Body of pancreas (tissue), 4 donors: ENCODE measurements at regions not wholly inside any gene's neighbourhood (a gene's known extent, or its start where the extent isn't known, plus 50 kb on each side); places are given as distances from the start of the nearest gene placed in this dataset.

ENCODE experiments used
- ATAC-seq: fragments of 150-250 bp; one replicate; pipeline ENCODE4 v1.9.1; 2016
- DNase-seq, 4 donors: peaks; one replicate each; pipeline ENCODE4 v3.0.0-alpha.2; 2019
- H3K27ac ChIP-seq, 4 donors: fragments of 200-600 bp; sonication (generic); 1 replicate in 3 of 4; 2 replicates in 1 of 4; pipeline versions ENCODE4 v1.5.1 to v1.6.1; 2016 to 2019; ENCODE audit warnings: mild to moderate bottlenecking in 1 of 4, mixed read lengths in 1 of 4, moderate library complexity in 1 of 4
- H3K27me3 ChIP-seq, 2 donors: fragments of 200-600 bp; sonication (generic); one replicate each; pipeline ENCODE4 v1.6.0; 2016; ENCODE audit warnings: mild to moderate bottlenecking in 1 of 2
- H3K36me3 ChIP-seq, 2 donors: fragments of 200-600 bp; sonication (generic); replicated peaks in 1 of 2; 2 replicates each; pipeline ENCODE4 v1.5.1; 2016; ENCODE audit warnings: low read depth in 2 of 2; ENCODE audit not compliant: insufficient read depth in 1 of 2
- H3K4me1 ChIP-seq: fragments of 200-600 bp; sonication (generic); one replicate; pipeline ENCODE4 v1.6.0; 2016
- H3K4me3 ChIP-seq, 2 donors: fragments of 200-600 bp; sonication (generic); 1 replicate in 1 of 2; 2 replicates in 1 of 2; pipeline ENCODE4 v1.5.1; 2016 to 2019
- H3K9me3 ChIP-seq, 3 donors: fragments of 200-600 bp; sonication (generic); 1 replicate in 2 of 3; 2 replicates in 1 of 3; pipeline ENCODE4 v1.5.1; 2016
- CTCF ChIP-seq, 7 experiments: fragments of 450-650 bp in 4 of 7; fragments of 200-600 bp in 3 of 7; sonication (generic) in 3 of 7; IDR thresholded peaks; one replicate each; pipeline ENCODE4 v1.5.1; 2016 to 2019; ENCODE audit warnings: antibody characterized with exemption in 7 of 7
- POLR2A ChIP-seq, 3 donors: fragments of 450-650 bp; IDR thresholded peaks; one replicate each; pipeline ENCODE4 v1.6.1; 2016; ENCODE audit warnings: antibody characterized with exemption in 3 of 3, mild to moderate bottlenecking in 2 of 3
- WGBS, 2 donors: methylation state at CpG; one replicate each; pipeline ENCODE4 v1.1.5; 2017; 5-methylcytosine and 5-hydroxymethylcytosine counted together
- intact Hi-C: fragments of 100-400 bp; cut with DNase I; formaldehyde crosslinking; loops from one replicate; pipeline ENCODE4 v1.15.1; 2023

GRCh38 chr20:60422848-60423247 is 464.6 kb downstream of the CDH26 start:
- ATAC-seq (no peak), DNase-seq (no peak)
- WGBS, 2 donors = 81 to 85% methylated on average over 7 of the region's 7 CpGs
- Histone ChIP-seq H3K27ac (no peak overlapping the region), H3K4me1 (no peaks in the 10 kb centered on the region), H3K36me3 (no peaks in the 10 kb centered on the region), H3K27me3 (no peaks in the 10 kb centered on the region), H3K9me3 (no peaks in the 10 kb centered on the region), H3K4me3 (no peak overlapping the region)
- intact Hi-C loops = no loop called here
- TF ChIP-seq CTCF (IDR thresholded peaks at IDR 0.05) = no peak
- no peak for TF ChIP-seq POLR2A (IDR thresholded peaks at IDR 0.05)

- H3K36me3 ChIP-seq = no peaks in the 10 kb centered on the region
- WGBS, 2 donors = 45 to 52% methylated on average over 4 of the region's 4 CpGs
- no peak for TF ChIP-seq POLR2A (IDR thresholded peaks at IDR 0.05)
- TF ChIP-seq CTCF (IDR thresholded peaks at IDR 0.05) = no peak
- no peaks in the 10 kb centered on the region for H3K9me3 ChIP-seq
- no peak overlapping the region for H3K27ac ChIP-seq
- intact Hi-C loops = no loop called here
- DNase-seq (no peak), ATAC-seq (no peak)
- no peaks in the 10 kb centered on the region for H3K4me1 ChIP-seq
- no peak overlapping the region for H3K4me3 ChIP-seq
- H3K27me3 ChIP-seq = no peaks in the 10 kb centered on the region
These were observed 466.2 kb downstream of the CDH26 start for GRCh38 chr20:60424267-60424902.

- no peak overlapping the region for H3K4me3 ChIP-seq
- intact Hi-C loops = no loop called here
- no peak for ATAC-seq
- no peak for TF ChIP-seq POLR2A (IDR thresholded peaks at IDR 0.05)
- H3K4me1 ChIP-seq = no peaks in the 10 kb centered on the region
- DNase-seq = no peak
- no peak overlapping the region for H3K27ac ChIP-seq
- H3K9me3 ChIP-seq = no peaks in the 10 kb centered on the region
- no peaks in the 10 kb centered on the region for H3K27me3 ChIP-seq
- no peaks in the 10 kb centered on the region for H3K36me3 ChIP-seq
- 64 to 72% methylated on average over 6 of the region's 6 CpGs for WGBS, 2 donors
These were observed 469.3 kb downstream of the CDH26 start for GRCh38 chr20:60427516-60427915.

GRCh38 chr20:60428651-60429050 is 470.4 kb downstream of the CDH26 start:
- Histone ChIP-seq H3K4me1 (no peaks in the 10 kb centered on the region), H3K9me3 (no peaks in the 10 kb centered on the region), H3K27me3 (no peaks in the 10 kb centered on the region), H3K27ac (no peak overlapping the region), H3K36me3 (no peaks in the 10 kb centered on the region), H3K4me3 (no peak overlapping the region)
- WGBS, 2 donors = 39 to 48% methylated on average over 2 of the region's 2 CpGs
- ATAC-seq = no peak
- TF ChIP-seq CTCF (IDR thresholded peaks at IDR 0.05) = no peak
- TF ChIP-seq POLR2A (IDR thresholded peaks at IDR 0.05) = no peak
- intact Hi-C loops = no loop called here
- no peak for DNase-seq

GRCh38 chr20:60430516-60431001 is 472.3 kb downstream of the CDH26 start:
- DNase-seq (no peak), ATAC-seq (no peak)
- TF ChIP-seq POLR2A (IDR thresholded peaks at IDR 0.05) (no peak), CTCF (IDR thresholded peaks at IDR 0.05) (no peak)
- H3K36me3 ChIP-seq = no peaks in the 10 kb centered on the region
- no peak overlapping the region for H3K4me3 ChIP-seq
- no peak overlapping the region for H3K27ac ChIP-seq
- H3K9me3 ChIP-seq = no peaks in the 10 kb centered on the region
- H3K27me3 ChIP-seq = no peaks in the 10 kb centered on the region
- no peaks in the 10 kb centered on the region for H3K4me1 ChIP-seq
- 79 to 80% methylated on average over 14 of the region's 14 CpGs for WGBS, 2 donors
- intact Hi-C loops = no loop called here
